Prostate gland (tissue), 2 donors: ENCODE measurements at regions not wholly inside any gene's neighbourhood (a gene's known extent, or its start where the extent isn't known, plus 50 kb on each side); places are given as distances from the start of the nearest gene placed in this dataset.

Experiments used
- POLR2A ChIP-seq: fragments of 450-650 bp; IDR thresholded peaks from one replicate; pipeline ENCODE4 v1.6.1; 2016; ENCODE audit warnings: antibody characterized with exemption, mild to moderate bottlenecking
- TF ChIP-seq, protein P1 (sequence below), 4 experiments: fragments of 200-600 bp in 2 of 4; fragments of 450-650 bp in 2 of 4; sonication (generic) in 2 of 4; IDR thresholded peaks; 1 replicate in 3 of 4; 2 replicates in 1 of 4; pipeline ENCODE4 v1.5.1; 2016 to 2019; ENCODE audit warnings: antibody characterized with exemption in 4 of 4, mild to moderate bottlenecking in 2 of 4, moderate library complexity in 2 of 4

DNA sequence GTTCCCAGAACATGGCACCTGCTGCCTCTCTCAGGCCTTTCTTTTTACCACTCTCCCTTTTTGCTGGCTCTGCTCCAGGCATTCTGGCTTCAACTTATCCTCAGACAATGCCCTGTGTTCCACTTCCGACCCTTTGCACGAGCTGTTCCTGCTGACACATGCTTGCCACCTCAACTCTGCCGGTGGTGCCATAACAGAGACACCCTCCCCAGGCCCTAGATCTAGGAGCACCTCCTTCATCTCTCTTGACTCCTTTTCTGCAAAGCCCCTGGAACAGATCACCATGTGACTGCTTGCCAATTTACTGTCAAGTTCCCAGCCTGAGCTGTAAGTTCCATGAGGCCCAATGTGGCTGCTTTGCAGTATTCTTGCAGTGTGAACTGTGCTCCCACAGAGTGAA, 256.0 kb upstream of the MKI67 start:
- TF ChIP-seq, protein P1, sequence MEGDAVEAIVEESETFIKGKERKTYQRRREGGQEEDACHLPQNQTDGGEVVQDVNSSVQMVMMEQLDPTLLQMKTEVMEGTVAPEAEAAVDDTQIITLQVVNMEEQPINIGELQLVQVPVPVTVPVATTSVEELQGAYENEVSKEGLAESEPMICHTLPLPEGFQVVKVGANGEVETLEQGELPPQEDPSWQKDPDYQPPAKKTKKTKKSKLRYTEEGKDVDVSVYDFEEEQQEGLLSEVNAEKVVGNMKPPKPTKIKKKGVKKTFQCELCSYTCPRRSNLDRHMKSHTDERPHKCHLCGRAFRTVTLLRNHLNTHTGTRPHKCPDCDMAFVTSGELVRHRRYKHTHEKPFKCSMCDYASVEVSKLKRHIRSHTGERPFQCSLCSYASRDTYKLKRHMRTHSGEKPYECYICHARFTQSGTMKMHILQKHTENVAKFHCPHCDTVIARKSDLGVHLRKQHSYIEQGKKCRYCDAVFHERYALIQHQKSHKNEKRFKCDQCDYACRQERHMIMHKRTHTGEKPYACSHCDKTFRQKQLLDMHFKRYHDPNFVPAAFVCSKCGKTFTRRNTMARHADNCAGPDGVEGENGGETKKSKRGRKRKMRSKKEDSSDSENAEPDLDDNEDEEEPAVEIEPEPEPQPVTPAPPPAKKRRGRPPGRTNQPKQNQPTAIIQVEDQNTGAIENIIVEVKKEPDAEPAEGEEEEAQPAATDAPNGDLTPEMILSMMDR (IDR thresholded peaks at IDR 0.05): no peak
- TF ChIP-seq POLR2A: no peak
